SU-DHL-6 (cell line): ENCODE measurements at regions not wholly inside any gene's neighbourhood (a gene's known extent, or its start where the extent isn't known, plus 50 kb on each side); places are given as distances from the start of the nearest gene placed in this dataset.

Experiments
- H2AFZ ChIP-seq: fragments of 200-600 bp; sonication (generic); 2 replicates; pipeline ENCODE4 v1.6.1; 2014; ENCODE audit warnings: low read depth, mild to moderate bottlenecking, moderate library complexity, mixed read lengths, antibody characterized with exemption, low read length; ENCODE audit not compliant: severe bottlenecking
- H3F3A ChIP-seq: fragments of 200-600 bp; shearing (Covaris generic); 2 replicates; pipeline ENCODE4 v1.6.0; 2016; ENCODE audit warnings: antibody characterized with exemption, mild to moderate bottlenecking; ENCODE audit not compliant: insufficient read depth
- H3K27ac ChIP-seq: fragments of 200-600 bp; sonication (generic); 2 replicates; pipeline ENCODE4 v1.5.1; 2016; ENCODE audit warnings: low read depth, mild to moderate bottlenecking, low read length, moderate library complexity, mixed read lengths
- H3K27me3 ChIP-seq: fragments of 200-600 bp; sonication (generic), shearing (Covaris generic); 2 replicates; pipeline ENCODE4 v1.6.0; 2014; ENCODE audit warnings: mild to moderate bottlenecking, low read length
- H3K36me3 ChIP-seq: fragments of 200-600 bp; sonication (generic); 2 replicates; pipeline ENCODE4 v1.6.1; 2014; ENCODE audit warnings: mild to moderate bottlenecking, low read length, mixed read lengths
- H3K4me2 ChIP-seq: fragments of 300-600, 200-600 bp; shearing (Covaris generic), sonication (generic); 2 replicates; pipeline ENCODE4 v1.6.0; 2014; ENCODE audit warnings: low read length, low read depth, mild to moderate bottlenecking; ENCODE audit not compliant: poor library complexity, severe bottlenecking
- H3K4me3 ChIP-seq: fragments of 200-600 bp; sonication (generic); 2 replicates; pipeline ENCODE4 v1.5.1; 2014; ENCODE audit warnings: antibody characterized with exemption, low read length, mild to moderate bottlenecking, mixed read lengths; ENCODE audit not compliant: insufficient read depth, poor library complexity, severe bottlenecking
- H3K79me2 ChIP-seq: fragments of 200-600 bp; sonication (generic); 2 replicates; pipeline ENCODE4 v1.6.1; 2014; ENCODE audit warnings: mild to moderate bottlenecking, low read length, moderate library complexity; ENCODE audit not compliant: insufficient read depth
- H3K9ac ChIP-seq: fragments of 200-600 bp; sonication (generic); 2 replicates; pipeline ENCODE4 v1.7.0; 2014; ENCODE audit warnings: mild to moderate bottlenecking, low read length
- H3K9me2 ChIP-seq: fragments of 200-600 bp; sonication (generic); replicated peaks from 2 replicates; pipeline ENCODE4 v1.6.1; 2014; ENCODE audit warnings: low read length; ENCODE audit not compliant: insufficient read depth
- H3K9me3 ChIP-seq: fragments of 200-600 bp; sonication (generic); 2 replicates; pipeline ENCODE4 v1.6.1; 2014; ENCODE audit warnings: low read length, mixed read lengths; ENCODE audit not compliant: insufficient read depth
- H4K20me1 ChIP-seq: fragments of 200-600 bp; sonication (generic); 2 replicates; pipeline ENCODE4 v1.6.1; 2014; ENCODE audit warnings: low read depth, mild to moderate bottlenecking, antibody characterized with exemption, low read length, moderate library complexity, mixed read lengths
- EZH2phosphoT487 ChIP-seq: fragments of 200-600 bp; sonication (generic), shearing (Covaris generic); conservative IDR thresholded peaks from 2 replicates; pipeline ENCODE4 v1.6.1; 2018; ENCODE audit warnings: mild to moderate bottlenecking, antibody characterized with exemption, low read length, moderate library complexity, mixed read lengths
- TF ChIP-seq, protein P1 (sequence below): fragments of 200-600 bp; sonication (generic); IDR thresholded peaks from one replicate; pipeline ENCODE4 v1.5.1; 2017; ENCODE audit warnings: antibody characterized with exemption, mild to moderate bottlenecking, low read length, moderate library complexity; ENCODE audit not compliant: insufficient read depth, poor library complexity, severe bottlenecking

GRCh38 chr10:124338276-124338925 lies 80.3 kb downstream of the OAT start:
- Histone ChIP-seq H3K27me3 (no peaks in the 10 kb centered on the region), H3F3A (no peaks in the 10 kb centered on the region), H3K36me3 (no peaks in the 10 kb centered on the region), H3K4me3 (no peak overlapping the region), H2AFZ (no peak overlapping the region), H4K20me1 (no peaks in the 10 kb centered on the region), H3K9ac (no peak overlapping the region), H3K79me2 (no peaks in the 10 kb centered on the region), H3K27ac (no peak overlapping the region), H3K4me2 (no peak overlapping the region), H3K9me2 (no peaks in the 10 kb centered on the region), H3K9me3 (no peaks in the 10 kb centered on the region)
- TF ChIP-seq EZH2phosphoT487: no peak
- TF ChIP-seq, protein P1, sequence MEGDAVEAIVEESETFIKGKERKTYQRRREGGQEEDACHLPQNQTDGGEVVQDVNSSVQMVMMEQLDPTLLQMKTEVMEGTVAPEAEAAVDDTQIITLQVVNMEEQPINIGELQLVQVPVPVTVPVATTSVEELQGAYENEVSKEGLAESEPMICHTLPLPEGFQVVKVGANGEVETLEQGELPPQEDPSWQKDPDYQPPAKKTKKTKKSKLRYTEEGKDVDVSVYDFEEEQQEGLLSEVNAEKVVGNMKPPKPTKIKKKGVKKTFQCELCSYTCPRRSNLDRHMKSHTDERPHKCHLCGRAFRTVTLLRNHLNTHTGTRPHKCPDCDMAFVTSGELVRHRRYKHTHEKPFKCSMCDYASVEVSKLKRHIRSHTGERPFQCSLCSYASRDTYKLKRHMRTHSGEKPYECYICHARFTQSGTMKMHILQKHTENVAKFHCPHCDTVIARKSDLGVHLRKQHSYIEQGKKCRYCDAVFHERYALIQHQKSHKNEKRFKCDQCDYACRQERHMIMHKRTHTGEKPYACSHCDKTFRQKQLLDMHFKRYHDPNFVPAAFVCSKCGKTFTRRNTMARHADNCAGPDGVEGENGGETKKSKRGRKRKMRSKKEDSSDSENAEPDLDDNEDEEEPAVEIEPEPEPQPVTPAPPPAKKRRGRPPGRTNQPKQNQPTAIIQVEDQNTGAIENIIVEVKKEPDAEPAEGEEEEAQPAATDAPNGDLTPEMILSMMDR: no peak

GRCh38 chr10:124336186-124336585 lies 82.5 kb downstream of the OAT start:
- Histone ChIP-seq H3K9ac (no peak overlapping the region), H4K20me1 (no peaks in the 10 kb centered on the region), H3K9me2 (no peaks in the 10 kb centered on the region), H3K27me3 (no peaks in the 10 kb centered on the region), H3K27ac (no peak overlapping the region), H3F3A (no peaks in the 10 kb centered on the region), H3K79me2 (no peaks in the 10 kb centered on the region), H2AFZ (no peak overlapping the region), H3K36me3 (no peaks in the 10 kb centered on the region), H3K4me2 (no peak overlapping the region), H3K4me3 (no peak overlapping the region), H3K9me3 (peaks cover 12% of the 10 kb centered on the region; the same call in 1 of the 2 replicates)
- TF ChIP-seq, protein P1: no peak
- TF ChIP-seq EZH2phosphoT487: no peak

DNA sequence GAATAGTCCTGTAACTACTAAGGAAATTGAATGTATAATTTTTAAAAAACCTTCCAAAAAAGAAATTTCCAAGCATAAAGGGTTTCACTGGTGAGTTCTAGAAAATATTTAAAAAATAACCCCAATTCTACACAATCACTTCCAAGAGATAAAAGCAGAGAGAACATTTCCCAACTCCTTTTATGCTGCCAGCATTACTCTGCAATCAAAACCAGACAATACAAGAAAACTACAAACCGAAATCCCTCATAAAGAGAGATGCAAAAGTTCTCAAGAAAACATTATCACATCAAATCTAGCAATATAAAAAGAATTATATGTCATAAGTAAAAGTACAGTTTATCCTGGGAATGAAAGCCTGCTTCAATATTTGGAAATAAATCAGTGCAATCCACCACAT lies 84.8 kb downstream of the OAT start:
- Histone ChIP-seq H3K36me3 (no peaks in the 10 kb centered on the region), H3K27ac (no peak overlapping the region), H3K79me2 (no peaks in the 10 kb centered on the region), H3K4me2 (no peak overlapping the region), H3K9me2 (no peaks in the 10 kb centered on the region), H3K27me3 (no peaks in the 10 kb centered on the region), H4K20me1 (no peaks in the 10 kb centered on the region), H3K9me3 (peaks cover 12% of the 10 kb centered on the region; the same call in 1 of the 2 replicates), H2AFZ (no peak overlapping the region), H3F3A (no peaks in the 10 kb centered on the region), H3K4me3 (no peak overlapping the region), H3K9ac (no peak overlapping the region)
- TF ChIP-seq EZH2phosphoT487: no peak
- TF ChIP-seq, protein P1: no peak
